ENCODE measurements at regions not wholly inside any gene's neighbourhood (a gene's known extent, or its start where the extent isn't known, plus 50 kb on each side); places are given as distances from the start of the nearest gene placed in this dataset.

GRCh38 chr3:164879201-164879600 is 199.1 kb downstream of the SI start:
- TF ChIP-seq TAF1 (IDR thresholded peaks at IDR 0.05; ENCODE audit: low read depth): no peak
- TF ChIP-seq YY1 (IDR thresholded peaks at IDR 0.05; ENCODE audit: low read depth): no peak
- no peak for TF ChIP-seq TEAD4 (IDR thresholded peaks at IDR 0.05)
- TF ChIP-seq ZBTB7A (IDR thresholded peaks at IDR 0.05; ENCODE audit: low read depth): no peak
- TF ChIP-seq RAD21 (IDR thresholded peaks at IDR 0.05; ENCODE audit: low read depth): no peak
- no peak for TF ChIP-seq NFIC (IDR thresholded peaks at IDR 0.05)
- TF ChIP-seq EP300 (IDR thresholded peaks at IDR 0.05; ENCODE audit: borderline replicate concordance): no peak
- no peak for TF ChIP-seq CREB1 (IDR thresholded peaks at IDR 0.05; ENCODE audit: low read depth)
- no peak for TF ChIP-seq TCF12 (IDR thresholded peaks at IDR 0.05; ENCODE audit: low read depth)
- TF ChIP-seq CEBPB (IDR thresholded peaks at IDR 0.05): no peak
- no peak for TF ChIP-seq MAX (IDR thresholded peaks at IDR 0.05)
- no peak for TF ChIP-seq FOXM1 (IDR thresholded peaks at IDR 0.05; ENCODE audit: borderline replicate concordance, low read depth)
- no peak for TF ChIP-seq EGR1 (IDR thresholded peaks at IDR 0.05)

GRCh38 chr3:164864454-164864853 is 213.8 kb downstream of the SI start:
- no peak for TF ChIP-seq YY1 (IDR thresholded peaks at IDR 0.05; ENCODE audit: low read depth)

GRCh38 chr3:164852866-164853265 is 225.4 kb downstream of the SI start:
- TF ChIP-seq REST (IDR thresholded peaks at IDR 0.05; ENCODE audit: low read depth) (no peak), CEBPB (IDR thresholded peaks at IDR 0.05) (no peak), EP300 (IDR thresholded peaks at IDR 0.05; ENCODE audit: borderline replicate concordance) (no peak), NFIC (IDR thresholded peaks at IDR 0.05) (no peak), TCF12 (IDR thresholded peaks at IDR 0.05; ENCODE audit: low read depth) (no peak), RAD21 (IDR thresholded peaks at IDR 0.05; ENCODE audit: low read depth) (no peak), EGR1 (IDR thresholded peaks at IDR 0.05) (no peak), YY1 (IDR thresholded peaks at IDR 0.05; ENCODE audit: low read depth) (no peak), FOXM1 (IDR thresholded peaks at IDR 0.05; ENCODE audit: borderline replicate concordance, low read depth) (no peak), ZBTB7A (IDR thresholded peaks at IDR 0.05; ENCODE audit: low read depth) (no peak), MAX (IDR thresholded peaks at IDR 0.05) (no peak), CREB1 (IDR thresholded peaks at IDR 0.05; ENCODE audit: low read depth) (no peak), TEAD4 (IDR thresholded peaks at IDR 0.05) (no peak), USF1 (IDR thresholded peaks at IDR 0.05) (no peak), TAF1 (IDR thresholded peaks at IDR 0.05; ENCODE audit: low read depth) (no peak)

GRCh38 chr3:164851905-164852304 is 226.4 kb downstream of the SI start:
- no peak for TF ChIP-seq USF1 (IDR thresholded peaks at IDR 0.05)
- no peak for TF ChIP-seq TEAD4 (IDR thresholded peaks at IDR 0.05)
- TF ChIP-seq CEBPB (IDR thresholded peaks at IDR 0.05): no peak
- TF ChIP-seq TCF12 (IDR thresholded peaks at IDR 0.05; ENCODE audit: low read depth): no peak
- TF ChIP-seq EGR1 (IDR thresholded peaks at IDR 0.05): no peak
- no peak for TF ChIP-seq CREB1 (IDR thresholded peaks at IDR 0.05; ENCODE audit: low read depth)
- TF ChIP-seq REST (IDR thresholded peaks at IDR 0.05; ENCODE audit: low read depth): no peak
- TF ChIP-seq NFIC (IDR thresholded peaks at IDR 0.05): no peak
- no peak for TF ChIP-seq TAF1 (IDR thresholded peaks at IDR 0.05; ENCODE audit: low read depth)
- no peak for TF ChIP-seq MAX (IDR thresholded peaks at IDR 0.05)
- TF ChIP-seq RAD21 (IDR thresholded peaks at IDR 0.05; ENCODE audit: low read depth): no peak
- no peak for TF ChIP-seq ZBTB7A (IDR thresholded peaks at IDR 0.05; ENCODE audit: low read depth)
- TF ChIP-seq EP300 (IDR thresholded peaks at IDR 0.05; ENCODE audit: borderline replicate concordance): no peak

- no peak for TF ChIP-seq REST (IDR thresholded peaks at IDR 0.05; ENCODE audit: low read depth)
- TF ChIP-seq CEBPB (IDR thresholded peaks at IDR 0.05): no peak
- no peak for TF ChIP-seq MAX (IDR thresholded peaks at IDR 0.05)
Observed at GRCh38 chr3:164851204-164851603, 227.1 kb downstream of the SI start.
